ENCODE measurements at regions not wholly inside any gene's neighbourhood (a gene's known extent, or its start where the extent isn't known, plus 50 kb on each side); places are given as distances from the start of the nearest gene placed in this dataset.

- TF ChIP-seq CTCF (conservative IDR thresholded peaks at IDR 0.05 in 1 of 2, IDR thresholded peaks at IDR 0.05 in 1 of 2; ENCODE audit: extremely low read depth in 1 of 2, insufficient read depth in 1 of 2, low read depth in 1 of 2, low read length in 2 of 2) (no peak), EZH2 (IDR thresholded peaks at IDR 0.05; ENCODE audit: borderline replicate concordance, low read length) (no peak)
Observed at GRCh38 chr5:118722122-118723020, 266.0 kb downstream of the DTWD2 start.

Measured in mammary epithelial cell (primary cell).